K562 (cell line): ENCODE measurements at regions not wholly inside any gene's neighbourhood (a gene's known extent, or its start where the extent isn't known, plus 50 kb on each side); places are given as distances from the start of the nearest gene placed in this dataset.

Source experiments
- ATAC-seq: fragments of 200-7000 bp; cut with Tn5 transposase; 3 replicates; pipeline ENCODE4 v1.9.1; 2020; ENCODE audit warnings: moderate library complexity
- BruUV-seq: library from RNA; stranded (reverse); fragments of 400-500 nt; replicated peaks from 2 replicates; lab custom pipeline; 2021; lab: Mats Ljungman, UMichigan
- CTCF ChIA-PET: fragments of 300-600 bp; formaldehyde crosslinking; extraction: SDS; loops from one replicate; lab custom pipeline; 2021; ENCODE audit warnings: low intra/inter-chr PET ratio; lab: Yijun Ruan, JAX
- POLR2A ChIA-PET: fragments of 300-600, 350-650 bp; sonication (Branson Sonifier 250); formaldehyde crosslinking; extraction: SDS; loops from one replicate; lab custom pipeline; 2021; ENCODE audit warnings: antibody characterized with exemption, inconsistent platforms; lab: Yijun Ruan, JAX
- DNase-seq, 4 experiments: peaks; one replicate each; pipeline versions ENCODE4 v3.0.0 to v3.0.0-alpha.2; 2011 to 2018; ENCODE audit warnings: low spot score in 3 of 4, mixed read lengths in 3 of 4; ENCODE audit errors: extremely low read depth in 1 of 4
- FAIRE-seq: peaks from 2 replicates; lab custom pipeline; 2011; peaks lifted over from hg19 to GRCh38; lab: Jason Lieb, UNC
- H2AFZ ChIP-seq: 2 replicates; pipeline ENCODE4 v1.6.0; 2011; ENCODE audit warnings: low read depth, low read length, control low read depth, inconsistent platforms
- H3K27ac ChIP-seq: fragments of 200-600 bp; 3 replicates; pipeline ENCODE4 v1.8.0; 2011; ENCODE audit warnings: low read depth, mild to moderate bottlenecking, control low read depth, inconsistent platforms, low read length, moderate library complexity, mixed read lengths; ENCODE audit errors: extremely low read depth
- H3K27me3 ChIP-seq, 2 experiments: fragments of 300-600 bp in 1 of 2; 2 replicates in 1 of 2; 3 replicates in 1 of 2; pipeline versions ENCODE4 v1.6.0 to v1.8.0; 2011; ENCODE audit warnings: inconsistent platforms in 2 of 2, low read length in 2 of 2, mild to moderate bottlenecking in 1 of 2, mixed read lengths in 1 of 2, moderate library complexity in 1 of 2; ENCODE audit not compliant: control insufficient read depth in 2 of 2, insufficient read depth in 2 of 2
- H3K36me3 ChIP-seq: fragments of 300-600 bp; 3 replicates; pipeline ENCODE4 v1.8.0; 2011; ENCODE audit warnings: mild to moderate bottlenecking, low read length, inconsistent platforms; ENCODE audit not compliant: control insufficient read depth, insufficient read depth
- H3K4me1 ChIP-seq, 2 experiments: fragments of 200-600 bp in 1 of 2; replicated peaks in 1 of 2; 2 replicates in 1 of 2; 3 replicates in 1 of 2; pipeline versions ENCODE4 v1.5.1 to v1.8.0; 2011; ENCODE audit warnings: inconsistent platforms in 2 of 2, low read length in 2 of 2, mild to moderate bottlenecking in 1 of 2, mixed read lengths in 1 of 2, moderate library complexity in 1 of 2; ENCODE audit not compliant: control insufficient read depth in 2 of 2, insufficient read depth in 2 of 2
- H3K4me2 ChIP-seq: 2 replicates; pipeline ENCODE4 v1.6.1; 2011; ENCODE audit warnings: low read length, control low read depth, inconsistent platforms, mixed read lengths; ENCODE audit not compliant: insufficient read depth
- H3K4me3 ChIP-seq: fragments of 200-600 bp; sonication (generic), shearing (Covaris generic); 2 replicates; pipeline ENCODE4 v1.5.1; 2016; ENCODE audit warnings: control low read depth, inconsistent platforms
- H3K79me2 ChIP-seq: fragments of 200-600 bp; 3 replicates; pipeline ENCODE4 v1.8.0; 2011; ENCODE audit warnings: low read length, inconsistent platforms; ENCODE audit not compliant: control insufficient read depth, insufficient read depth
- H3K9ac ChIP-seq, 2 experiments: 2 replicates each; pipeline versions ENCODE4 v1.6.0 to v1.6.1; 2011; ENCODE audit warnings: low read depth in 2 of 2, low read length in 2 of 2, control low read depth in 1 of 2, inconsistent platforms in 1 of 2, mild to moderate bottlenecking in 1 of 2, mixed read lengths in 1 of 2; ENCODE audit not compliant: insufficient read depth in 1 of 2
- H3K9me1 ChIP-seq: one replicate; pipeline ENCODE4 v1.6.0; 2011; ENCODE audit warnings: inconsistent platforms, mild to moderate bottlenecking, low read length, moderate library complexity; ENCODE audit not compliant: control insufficient read depth, insufficient read depth
- H3K9me3 ChIP-seq: replicated peaks from 2 replicates; pipeline ENCODE4 v1.5.1; 2011; ENCODE audit warnings: low read depth, low read length, inconsistent platforms; ENCODE audit not compliant: control insufficient read depth, insufficient read depth
- H4K20me1 ChIP-seq: replicated peaks from 2 replicates; pipeline ENCODE4 v1.6.1; 2011; ENCODE audit warnings: low read length, inconsistent platforms, mixed read lengths; ENCODE audit not compliant: control insufficient read depth, insufficient read depth
- DPF2 ChIP-seq: fragments of 450-650 bp; IDR thresholded peaks from 2 replicates; pipeline ENCODE4 v1.6.1; 2016
- ELK3 ChIP-seq: fragments of 450-650 bp; formaldehyde crosslinking; IDR thresholded peaks from 2 replicates; pipeline ENCODE4 v1.4.0; 2020; ENCODE audit warnings: mild to moderate bottlenecking
- FOXO4 ChIP-seq: fragments of 450-650 bp; formaldehyde crosslinking; IDR thresholded peaks from 2 replicates; pipeline ENCODE4 v1.4.0; 2020; ENCODE audit warnings: mild to moderate bottlenecking, moderate library complexity
- OTX1 ChIP-seq: fragments of 450-650 bp; formaldehyde crosslinking; IDR thresholded peaks from 2 replicates; pipeline ENCODE4 v1.4.0; 2022; ENCODE audit warnings: mild to moderate bottlenecking
- POLR2AphosphoS5 ChIP-seq: IDR thresholded peaks from 2 replicates; pipeline ENCODE4 v1.6.1; 2011; ENCODE audit warnings: mild to moderate bottlenecking, low read depth, low read length, moderate library complexity; ENCODE audit not compliant: control insufficient read depth, insufficient read depth
- RBM17 ChIP-seq: fragments of 200-400 bp; formaldehyde crosslinking; IDR thresholded peaks from 2 replicates; pipeline ENCODE4 v1.6.1; 2017; ENCODE audit warnings: low read depth, mild to moderate bottlenecking, low read length, borderline replicate concordance
- SIRT6 ChIP-seq: IDR thresholded peaks from one replicate; pipeline ENCODE4 v1.6.1; 2012; ENCODE audit warnings: low read depth, mild to moderate bottlenecking, control low read depth, inconsistent platforms, low read length, moderate library complexity
- ZBTB12 ChIP-seq: fragments of 250-450 bp; sonication (Bioruptor Pico); IDR thresholded peaks from 2 replicates; pipeline ENCODE4 v1.4.0; 2020
- ZBTB49 ChIP-seq: sonication (generic); formaldehyde crosslinking; IDR thresholded peaks from 2 replicates; pipeline ENCODE4 v1.8.0; 2022; ENCODE audit warnings: missing genetic modification reagents, mild to moderate bottlenecking, borderline replicate concordance
- ZNF239 ChIP-seq: fragments of 250-450 bp; sonication (Bioruptor Pico); IDR thresholded peaks from 2 replicates; pipeline ENCODE4 v1.4.0; 2020; ENCODE audit warnings: mild to moderate bottlenecking
- ZNF253 ChIP-seq: fragments of 250-450 bp; sonication (Bioruptor Pico); conservative IDR thresholded peaks from 2 replicates; pipeline ENCODE4 v1.6.1; 2021; ENCODE audit warnings: mild to moderate bottlenecking
- ZNF449 ChIP-seq: fragments of 250-450 bp; sonication (Bioruptor Pico); IDR thresholded peaks from 2 replicates; pipeline ENCODE4 v1.8.0; 2022; ENCODE audit warnings: moderate library complexity, mild to moderate bottlenecking, inconsistent platforms
- in situ Hi-C: fragments of 300-500 bp; cut with MboI; formaldehyde crosslinking; loops from 4 replicates; pipeline ENCODE4 v1.15.0; 2018; ENCODE audit warnings: inconsistent platforms, mixed read lengths
- intact Hi-C: fragments of 100-400 bp; cut with micrococcal nuclease; formaldehyde crosslinking; loops from 2 replicates; pipeline ENCODE4 v1.14.2; 2022
- TF ChIP-seq, protein P1 (sequence below): sonication (generic); formaldehyde crosslinking; IDR thresholded peaks from 2 replicates; pipeline ENCODE4 v1.8.0; 2022; ENCODE audit warnings: missing genetic modification reagents, mild to moderate bottlenecking, moderate library complexity, borderline replicate concordance

DNA sequence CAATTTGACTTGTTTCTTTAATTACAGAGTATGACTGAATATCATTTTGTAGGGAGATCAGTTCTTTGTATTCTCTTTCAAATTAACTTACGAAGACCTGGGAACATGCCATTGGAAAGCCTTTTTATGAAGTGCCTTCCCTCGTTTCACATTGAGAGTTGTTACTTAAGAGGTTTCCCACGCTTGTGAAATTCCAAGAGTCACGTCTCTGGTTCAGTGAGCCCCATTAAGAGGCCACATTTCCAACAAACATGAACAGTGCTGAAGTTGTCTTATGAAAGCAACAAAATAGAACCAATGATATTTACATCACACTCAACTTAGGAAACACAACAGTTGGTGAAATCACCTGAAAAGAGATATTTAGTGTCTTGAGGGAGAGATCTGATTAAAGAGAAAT is 334.1 kb downstream of the TOX3 start (continued):
- no peak for TF ChIP-seq ELK3 (CRISPR knock-in tag)

DNA sequence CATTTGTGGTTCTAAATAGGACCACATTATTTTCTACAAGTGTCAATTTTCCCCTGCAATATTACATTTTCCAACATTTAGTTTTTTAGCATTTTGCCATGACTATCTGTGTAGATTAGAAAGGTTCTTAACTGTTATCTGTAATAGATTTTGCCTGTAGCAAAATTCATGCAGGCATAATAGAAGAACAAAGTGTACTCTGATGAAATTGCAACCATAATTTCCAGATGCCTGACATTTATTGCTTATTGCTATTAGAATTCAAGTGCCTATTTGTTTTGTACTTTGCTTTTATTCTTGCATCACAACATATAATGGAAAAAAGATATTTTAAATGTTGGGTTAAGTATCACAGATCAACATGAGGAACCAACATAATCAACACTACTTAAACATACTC is 337.7 kb downstream of the TOX3 start:
- Histone ChIP-seq H3K4me3 (no peak overlapping the region), H3K4me2 (no peak overlapping the region), H3K79me2 (no peaks in the 10 kb centered on the region), H2AFZ (no peak overlapping the region), H3K27ac (no peak overlapping the region), H3K9me3 (0 out of 2 replicates have a peak, but pooled peaks cover 2% of the 10 kb centered on the region), H3K27me3 (no peaks in the 10 kb centered on the region), H3K9ac (no peak overlapping the region), H3K36me3 (no peaks in the 10 kb centered on the region), H3K4me1 (no peaks in the 10 kb centered on the region), H3K9me1 (no peaks in the 10 kb centered on the region), H4K20me1 (no peaks in the 10 kb centered on the region)
- ChIA-PET POLR2A (no interaction called here), CTCF (no interaction called here)
- intact Hi-C loops (no loop called here), in situ Hi-C loops (no loop called here)
- BruUV-seq, result no TSS peak
- no peak for FAIRE-seq
- no peak for ATAC-seq
- no peak for DNase-seq
- TF ChIP-seq ZNF253 (CRISPR knock-in tag), result no peak
- TF ChIP-seq ZNF239 (CRISPR knock-in tag), result no peak
- no peak for TF ChIP-seq RBM17
- TF ChIP-seq ZBTB49, result no peak
- TF ChIP-seq ZNF449, result no peak
- no peak for TF ChIP-seq ZBTB12 (CRISPR knock-in tag)
- TF ChIP-seq, protein P1, sequence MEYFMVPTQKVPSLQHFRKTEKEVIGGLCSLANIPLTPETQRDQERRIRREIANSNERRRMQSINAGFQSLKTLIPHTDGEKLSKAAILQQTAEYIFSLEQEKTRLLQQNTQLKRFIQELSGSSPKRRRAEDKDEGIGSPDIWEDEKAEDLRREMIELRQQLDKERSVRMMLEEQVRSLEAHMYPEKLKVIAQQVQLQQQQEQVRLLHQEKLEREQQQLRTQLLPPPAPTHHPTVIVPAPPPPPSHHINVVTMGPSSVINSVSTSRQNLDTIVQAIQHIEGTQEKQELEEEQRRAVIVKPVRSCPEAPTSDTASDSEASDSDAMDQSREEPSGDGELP (CRISPR knock-in tag), result no peak
- no peak for TF ChIP-seq OTX1 (CRISPR knock-in tag)
- TF ChIP-seq SIRT6, result no peak
- no peak for TF ChIP-seq DPF2
- no peak for TF ChIP-seq FOXO4 (CRISPR knock-in tag)
- no peak for TF ChIP-seq POLR2AphosphoS5
